HL-60 (cell line): ENCODE measurements at regions not wholly inside any gene's neighbourhood (a gene's known extent, or its start where the extent isn't known, plus 50 kb on each side); places are given as distances from the start of the nearest gene placed in this dataset.
"Not testable (repeated sequence)": the region's sequence is repeated elsewhere in the genome, so short reads cannot be mapped to it uniquely, and the experiment has no call there.

ENCODE experiments used
- DNase-seq, 2 experiments: peaks; one replicate each; pipeline ENCODE4 v3.0.0-alpha.2; 2010 to 2020; ENCODE audit warnings: low read depth in 1 of 2, low spot score in 1 of 2
- H3K27ac ChIP-seq: fragments of 250-450 bp; sonication (Bioruptor Pico); replicated peaks from 2 replicates; pipeline ENCODE4 v1.5.1; 2020; ENCODE audit warnings: mild to moderate bottlenecking, moderate library complexity
- H3K27me3 ChIP-seq: fragments of 250-450 bp; sonication (Bioruptor Pico); 2 replicates; pipeline ENCODE4 v1.5.1; 2021; ENCODE audit warnings: mild to moderate bottlenecking, moderate library complexity; ENCODE audit not compliant: insufficient read depth, poor library complexity, severe bottlenecking
- H3K4me3 ChIP-seq: replicated peaks from 2 replicates; pipeline ENCODE4 v1.5.1; 2011; ENCODE audit warnings: mild to moderate bottlenecking, control low read depth, low read length; ENCODE audit not compliant: insufficient read depth
- GABPA ChIP-seq: IDR thresholded peaks from 2 replicates; pipeline ENCODE4 v1.6.1; 2012; ENCODE audit warnings: low read depth
- POLR2AphosphoS5 ChIP-seq: IDR thresholded peaks from 2 replicates; pipeline ENCODE4 v1.6.1; 2012; ENCODE audit warnings: low read depth
- SPI1 ChIP-seq: IDR thresholded peaks from 2 replicates; pipeline ENCODE4 v1.6.1; 2012; ENCODE audit warnings: low read depth, mild to moderate bottlenecking, borderline replicate concordance
- TF ChIP-seq, protein P1 (sequence below): IDR thresholded peaks from 2 replicates; pipeline ENCODE4 v1.6.1; 2012; ENCODE audit warnings: low read depth; ENCODE audit not compliant: insufficient replicate concordance
- TF ChIP-seq, protein P2 (sequence below): IDR thresholded peaks from one replicate; pipeline ENCODE4 v1.5.1; 2011; ENCODE audit warnings: low read length, control low read depth, inconsistent platforms; ENCODE audit not compliant: insufficient read depth

DNA sequence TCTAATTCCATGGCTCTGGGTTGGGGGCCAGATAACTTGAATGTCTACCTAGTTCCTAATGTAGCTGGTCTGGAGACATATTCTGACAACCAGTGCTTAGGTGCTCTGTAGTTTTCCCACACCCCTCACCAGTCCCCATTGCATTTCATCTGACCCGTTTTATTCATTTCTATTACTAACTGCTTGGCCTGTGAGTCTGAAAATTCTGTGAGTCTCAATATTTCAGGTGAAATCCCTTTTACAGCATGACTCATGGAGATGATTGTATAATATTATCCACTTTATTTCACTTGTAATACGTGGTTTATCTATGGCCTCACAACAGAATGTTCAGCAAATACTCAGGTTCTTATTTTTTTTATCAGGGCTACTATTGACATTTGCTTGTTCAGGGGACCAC lies 103.7 kb upstream of the UGP2 start:
- TF ChIP-seq POLR2AphosphoS5 = no peak
- TF ChIP-seq, protein P1, sequence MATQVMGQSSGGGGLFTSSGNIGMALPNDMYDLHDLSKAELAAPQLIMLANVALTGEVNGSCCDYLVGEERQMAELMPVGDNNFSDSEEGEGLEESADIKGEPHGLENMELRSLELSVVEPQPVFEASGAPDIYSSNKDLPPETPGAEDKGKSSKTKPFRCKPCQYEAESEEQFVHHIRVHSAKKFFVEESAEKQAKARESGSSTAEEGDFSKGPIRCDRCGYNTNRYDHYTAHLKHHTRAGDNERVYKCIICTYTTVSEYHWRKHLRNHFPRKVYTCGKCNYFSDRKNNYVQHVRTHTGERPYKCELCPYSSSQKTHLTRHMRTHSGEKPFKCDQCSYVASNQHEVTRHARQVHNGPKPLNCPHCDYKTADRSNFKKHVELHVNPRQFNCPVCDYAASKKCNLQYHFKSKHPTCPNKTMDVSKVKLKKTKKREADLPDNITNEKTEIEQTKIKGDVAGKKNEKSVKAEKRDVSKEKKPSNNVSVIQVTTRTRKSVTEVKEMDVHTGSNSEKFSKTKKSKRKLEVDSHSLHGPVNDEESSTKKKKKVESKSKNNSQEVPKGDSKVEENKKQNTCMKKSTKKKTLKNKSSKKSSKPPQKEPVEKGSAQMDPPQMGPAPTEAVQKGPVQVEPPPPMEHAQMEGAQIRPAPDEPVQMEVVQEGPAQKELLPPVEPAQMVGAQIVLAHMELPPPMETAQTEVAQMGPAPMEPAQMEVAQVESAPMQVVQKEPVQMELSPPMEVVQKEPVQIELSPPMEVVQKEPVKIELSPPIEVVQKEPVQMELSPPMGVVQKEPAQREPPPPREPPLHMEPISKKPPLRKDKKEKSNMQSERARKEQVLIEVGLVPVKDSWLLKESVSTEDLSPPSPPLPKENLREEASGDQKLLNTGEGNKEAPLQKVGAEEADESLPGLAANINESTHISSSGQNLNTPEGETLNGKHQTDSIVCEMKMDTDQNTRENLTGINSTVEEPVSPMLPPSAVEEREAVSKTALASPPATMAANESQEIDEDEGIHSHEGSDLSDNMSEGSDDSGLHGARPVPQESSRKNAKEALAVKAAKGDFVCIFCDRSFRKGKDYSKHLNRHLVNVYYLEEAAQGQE = no peak
- TF ChIP-seq, protein P2, sequence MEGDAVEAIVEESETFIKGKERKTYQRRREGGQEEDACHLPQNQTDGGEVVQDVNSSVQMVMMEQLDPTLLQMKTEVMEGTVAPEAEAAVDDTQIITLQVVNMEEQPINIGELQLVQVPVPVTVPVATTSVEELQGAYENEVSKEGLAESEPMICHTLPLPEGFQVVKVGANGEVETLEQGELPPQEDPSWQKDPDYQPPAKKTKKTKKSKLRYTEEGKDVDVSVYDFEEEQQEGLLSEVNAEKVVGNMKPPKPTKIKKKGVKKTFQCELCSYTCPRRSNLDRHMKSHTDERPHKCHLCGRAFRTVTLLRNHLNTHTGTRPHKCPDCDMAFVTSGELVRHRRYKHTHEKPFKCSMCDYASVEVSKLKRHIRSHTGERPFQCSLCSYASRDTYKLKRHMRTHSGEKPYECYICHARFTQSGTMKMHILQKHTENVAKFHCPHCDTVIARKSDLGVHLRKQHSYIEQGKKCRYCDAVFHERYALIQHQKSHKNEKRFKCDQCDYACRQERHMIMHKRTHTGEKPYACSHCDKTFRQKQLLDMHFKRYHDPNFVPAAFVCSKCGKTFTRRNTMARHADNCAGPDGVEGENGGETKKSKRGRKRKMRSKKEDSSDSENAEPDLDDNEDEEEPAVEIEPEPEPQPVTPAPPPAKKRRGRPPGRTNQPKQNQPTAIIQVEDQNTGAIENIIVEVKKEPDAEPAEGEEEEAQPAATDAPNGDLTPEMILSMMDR = no peak
- TF ChIP-seq SPI1 = no peak
- TF ChIP-seq GABPA = no peak
- Histone ChIP-seq H3K27ac (no peak overlapping the region), H3K27me3 (no peaks in the 10 kb centered on the region), H3K4me3 (no peak overlapping the region)
- no peak for DNase-seq

DNA sequence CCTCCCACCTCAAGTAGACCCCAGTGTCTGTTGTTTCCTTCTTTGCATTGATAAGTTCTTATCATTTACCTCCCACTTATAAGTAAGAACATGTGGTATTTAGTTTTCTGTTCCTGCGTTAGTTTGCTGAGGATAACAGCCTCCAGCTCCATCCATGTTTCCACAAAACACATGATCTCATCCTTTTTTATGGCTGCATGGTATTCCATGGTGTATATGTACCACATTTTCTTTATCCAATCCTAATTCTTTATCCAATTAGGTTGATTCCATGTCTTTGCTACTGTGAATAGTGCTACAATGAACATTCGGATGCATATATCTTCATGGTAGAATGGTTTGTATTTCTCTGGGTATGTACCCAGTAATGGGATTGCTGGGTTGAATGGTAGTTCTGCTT lies 102.5 kb upstream of the UGP2 start:
- H3K27ac ChIP-seq, H3K27me3 ChIP-seq, H3K4me3 ChIP-seq, DNase-seq: not testable (repeated sequence)

DNA sequence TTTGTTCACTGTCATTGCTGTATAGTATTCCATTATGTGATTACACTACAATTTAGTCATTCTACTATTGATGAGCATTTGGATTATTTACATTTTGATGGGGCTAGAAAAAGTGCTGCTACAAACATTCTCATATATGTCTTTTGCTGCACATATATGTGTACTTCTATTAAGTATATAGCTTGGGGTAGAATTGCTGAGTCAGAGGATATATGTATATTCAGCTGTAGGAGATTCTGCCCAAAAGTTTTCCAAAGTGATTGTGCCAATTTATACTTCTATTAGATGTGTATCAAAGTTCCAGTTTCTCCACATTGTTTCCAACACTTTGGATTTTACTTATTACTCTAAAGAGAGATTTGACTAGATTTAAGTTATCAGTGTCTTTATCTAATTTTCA lies 101.7 kb upstream of the UGP2 start:
- H3K27me3 ChIP-seq = no peaks in the 10 kb centered on the region
- no peak overlapping the region for H3K27ac ChIP-seq
- TF ChIP-seq GABPA (no peak), POLR2AphosphoS5 (no peak)
- TF ChIP-seq, protein P1 = no peak
- DNase-seq = no peak
- H3K4me3 ChIP-seq = no peak overlapping the region

DNA sequence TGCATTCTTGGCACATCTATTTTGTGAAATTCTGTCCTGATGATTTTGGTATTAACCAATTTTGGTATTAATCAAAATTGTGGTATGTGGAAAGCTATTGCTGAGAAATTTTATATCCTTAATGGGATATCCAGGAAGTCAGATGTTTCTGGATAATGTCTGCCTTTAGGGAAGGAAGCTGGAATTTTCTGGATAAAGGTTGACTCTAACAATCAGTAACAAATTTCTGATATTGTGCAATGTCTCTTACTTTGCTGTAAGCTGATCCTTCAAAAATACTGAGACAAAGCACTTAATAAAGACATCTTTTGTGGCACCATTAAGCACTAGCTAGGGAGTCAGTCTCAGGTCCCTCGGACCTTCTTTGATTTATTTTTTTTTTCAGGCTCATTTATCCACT lies 100.8 kb upstream of the UGP2 start:
- TF ChIP-seq GABPA (no peak), SPI1 (no peak)
- TF ChIP-seq, protein P2 = no peak
- H3K4me3 ChIP-seq = no peak overlapping the region
- H3K27me3 ChIP-seq = no peaks in the 10 kb centered on the region
- H3K27ac ChIP-seq = no peak overlapping the region
- DNase-seq = no peak

DNA sequence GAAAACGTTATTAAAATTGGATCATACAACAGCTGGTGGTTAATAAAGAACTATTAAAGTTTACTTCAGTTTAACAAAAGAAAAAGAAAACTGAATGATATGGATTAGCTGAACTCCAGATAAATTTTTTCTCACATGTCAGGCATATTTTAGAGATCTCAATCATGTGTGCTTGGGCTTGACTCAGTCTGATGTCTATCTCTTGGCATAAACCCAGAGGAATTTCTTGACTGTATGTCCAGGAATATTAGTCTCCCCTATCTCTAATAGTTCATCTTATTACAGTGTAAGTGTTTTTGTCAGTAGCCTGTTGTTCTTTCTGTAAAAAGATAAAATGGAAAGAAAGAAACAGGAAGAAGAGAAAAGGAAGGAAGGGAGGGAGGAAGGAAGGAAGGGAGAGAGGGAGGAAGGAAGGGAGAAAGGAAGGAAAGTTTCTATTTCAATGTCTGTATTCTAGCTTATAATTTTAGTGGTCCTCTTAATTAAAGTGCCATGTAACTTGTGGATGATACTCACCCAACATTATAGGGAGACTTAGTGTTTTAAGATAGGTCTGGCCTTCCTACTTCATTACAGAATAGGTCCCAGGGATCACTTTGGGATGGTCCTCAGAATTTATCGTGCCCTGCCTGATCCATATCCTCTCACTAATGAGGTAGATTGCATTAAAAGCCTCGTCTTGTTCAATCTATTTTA lies 99.7 kb upstream of the UGP2 start:
- DNase-seq = no peak
- Histone ChIP-seq H3K27ac (no peak overlapping the region), H3K27me3 (no peaks in the 10 kb centered on the region), H3K4me3 (no peak overlapping the region)
- TF ChIP-seq, protein P1 = no peak
- TF ChIP-seq GABPA = no peak
- TF ChIP-seq SPI1 = no peak
- TF ChIP-seq, protein P2 = no peak
- no peak for TF ChIP-seq POLR2AphosphoS5
